ENCODE measurements at regions not wholly inside any gene's neighbourhood (a gene's known extent, or its start where the extent isn't known, plus 50 kb on each side); places are given as distances from the start of the nearest gene placed in this dataset.

GRCh38 chr10:118102121-118102520 is 55.4 kb upstream of the RAB11FIP2 start:
- TF ChIP-seq CTCF (IDR thresholded peaks at IDR 0.05; ENCODE audit: low read depth, low read length, missing input control) (no peak), MAX (IDR thresholded peaks at IDR 0.05) (no peak), HNF4A (conservative IDR thresholded peaks at IDR 0.05) (no peak), RXRA (IDR thresholded peaks at IDR 0.05) (no peak), JUND (IDR thresholded peaks at IDR 0.05) (no peak)

Measured in liver (tissue), 3 donors.